Tibial nerve (tissue), 4 donors: ENCODE measurements at regions not wholly inside any gene's neighbourhood (a gene's known extent, or its start where the extent isn't known, plus 50 kb on each side); places are given as distances from the start of the nearest gene placed in this dataset.
A peak's percentile ranks its signal among the peaks of the same experiment; 100 is the strongest.

Source experiments
- EP300 ChIP-seq, 2 donors: sonication (generic); formaldehyde crosslinking; IDR thresholded peaks; one replicate each; pipeline ENCODE4 v1.6.1; 2017; ENCODE audit warnings: antibody characterized with exemption in 2 of 2, mild to moderate bottlenecking in 1 of 2
- POLR2A ChIP-seq, 2 donors: fragments of 450-650 bp; IDR thresholded peaks; one replicate each; pipeline ENCODE4 v1.6.1; 2017; ENCODE audit warnings: antibody characterized with exemption in 2 of 2, mild to moderate bottlenecking in 2 of 2, moderate library complexity in 2 of 2
- TF ChIP-seq, protein P1 (sequence below), 5 experiments: fragments of 200-600 bp in 3 of 5; fragments of 450-650 bp in 2 of 5; sonication (generic) in 3 of 5; IDR thresholded peaks; one replicate each; pipeline ENCODE4 v1.5.1; 2016 to 2019; ENCODE audit warnings: antibody characterized with exemption in 5 of 5, mild to moderate bottlenecking in 3 of 5, moderate library complexity in 2 of 5

DNA sequence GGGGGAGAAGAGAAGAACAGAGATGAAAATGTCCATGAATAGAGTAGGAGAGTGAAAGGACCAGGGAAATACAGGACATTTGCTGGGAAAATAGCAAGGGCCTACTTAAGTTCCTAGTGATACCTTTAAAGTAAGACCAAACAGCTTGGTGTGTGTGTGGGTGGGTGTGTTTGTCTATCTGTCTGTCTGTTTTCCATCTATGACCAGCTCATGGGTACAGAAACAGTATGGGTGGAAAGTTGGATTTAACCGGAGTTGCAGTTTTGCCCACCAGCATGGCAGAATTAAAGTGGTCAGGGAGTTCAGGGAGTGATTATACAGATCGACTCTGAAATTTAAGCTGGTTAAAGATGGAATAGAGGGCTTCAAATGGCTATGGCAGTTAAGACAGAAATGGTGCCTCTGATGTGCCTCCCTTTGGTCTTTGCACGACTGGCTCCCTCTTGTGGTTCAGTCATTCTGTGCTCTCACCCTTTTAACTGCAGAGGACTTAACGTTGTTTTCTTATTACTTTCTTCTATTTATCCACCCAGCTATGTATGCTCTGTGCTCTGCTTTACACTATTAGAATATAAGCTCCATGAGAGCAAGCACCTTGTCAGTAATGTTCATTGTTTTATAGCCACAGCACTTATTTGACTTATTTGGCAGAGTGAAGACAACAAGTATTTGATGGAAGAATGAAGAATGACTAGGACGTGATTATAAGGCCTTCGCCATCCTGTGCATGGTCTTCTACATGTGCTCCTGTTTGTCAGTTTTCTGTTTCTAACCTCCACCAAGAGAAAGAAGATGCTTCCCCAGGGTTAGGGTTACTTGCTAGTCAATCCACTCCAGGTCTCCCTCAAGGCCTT lies 72.7 kb upstream of the AK4 start:
- TF ChIP-seq POLR2A (IDR thresholded peaks at IDR 0.05) (no peak), EP300 (IDR thresholded peaks at IDR 0.05) (peak in 1 of 2 donors; percentile 17)
- TF ChIP-seq, protein P1, sequence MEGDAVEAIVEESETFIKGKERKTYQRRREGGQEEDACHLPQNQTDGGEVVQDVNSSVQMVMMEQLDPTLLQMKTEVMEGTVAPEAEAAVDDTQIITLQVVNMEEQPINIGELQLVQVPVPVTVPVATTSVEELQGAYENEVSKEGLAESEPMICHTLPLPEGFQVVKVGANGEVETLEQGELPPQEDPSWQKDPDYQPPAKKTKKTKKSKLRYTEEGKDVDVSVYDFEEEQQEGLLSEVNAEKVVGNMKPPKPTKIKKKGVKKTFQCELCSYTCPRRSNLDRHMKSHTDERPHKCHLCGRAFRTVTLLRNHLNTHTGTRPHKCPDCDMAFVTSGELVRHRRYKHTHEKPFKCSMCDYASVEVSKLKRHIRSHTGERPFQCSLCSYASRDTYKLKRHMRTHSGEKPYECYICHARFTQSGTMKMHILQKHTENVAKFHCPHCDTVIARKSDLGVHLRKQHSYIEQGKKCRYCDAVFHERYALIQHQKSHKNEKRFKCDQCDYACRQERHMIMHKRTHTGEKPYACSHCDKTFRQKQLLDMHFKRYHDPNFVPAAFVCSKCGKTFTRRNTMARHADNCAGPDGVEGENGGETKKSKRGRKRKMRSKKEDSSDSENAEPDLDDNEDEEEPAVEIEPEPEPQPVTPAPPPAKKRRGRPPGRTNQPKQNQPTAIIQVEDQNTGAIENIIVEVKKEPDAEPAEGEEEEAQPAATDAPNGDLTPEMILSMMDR (IDR thresholded peaks at IDR 0.05): peak; percentile 60 to 77 (median 65)
